ENCODE measurements at regions not wholly inside any gene's neighbourhood (a gene's known extent, or its start where the extent isn't known, plus 50 kb on each side); places are given as distances from the start of the nearest gene placed in this dataset.

GRCh38 chr4:20625426-20625825, 74.8 kb upstream of the PACRGL start:
- DNase-seq (ENCODE audit: low read depth in 4 of 4, low spot score in 3 of 4): no peak

GRCh38 chr4:20626326-20627005, 73.8 kb upstream of the PACRGL start:
- DNase-seq (ENCODE audit: low read depth in 4 of 4, low spot score in 3 of 4): no peak

- no peak for DNase-seq (ENCODE audit: low read depth in 4 of 4, low spot score in 3 of 4)
These were observed 72.4 kb upstream of the PACRGL start for GRCh38 chr4:20627866-20628265.

- no peak for DNase-seq (ENCODE audit: low read depth in 4 of 4, low spot score in 3 of 4)
These were observed 70.8 kb upstream of the PACRGL start for GRCh38 chr4:20629186-20630106.

- no peak for DNase-seq (ENCODE audit: low read depth in 4 of 4, low spot score in 3 of 4)
These were observed 61.4 kb upstream of the PACRGL start for GRCh38 chr4:20638825-20639224.

- DNase-seq (ENCODE audit: low read depth in 4 of 4, low spot score in 3 of 4): no peak
These were observed 60.9 kb upstream of the PACRGL start for GRCh38 chr4:20639346-20639745.

GRCh38 chr4:20640989-20641388, 59.3 kb upstream of the PACRGL start:
- no peak for DNase-seq (ENCODE audit: low read depth in 4 of 4, low spot score in 3 of 4)

GRCh38 chr4:20641976-20642375, 58.3 kb upstream of the PACRGL start:
- no peak for DNase-seq (ENCODE audit: low read depth in 4 of 4, low spot score in 3 of 4)

- no peak for DNase-seq (ENCODE audit: low read depth in 4 of 4, low spot score in 3 of 4)
These were observed 56.6 kb upstream of the PACRGL start for GRCh38 chr4:20643631-20644030.

- no peak for DNase-seq (ENCODE audit: low read depth in 4 of 4, low spot score in 3 of 4)
These were observed 55.0 kb upstream of the PACRGL start for GRCh38 chr4:20645236-20645635.

- DNase-seq (ENCODE audit: low read depth in 4 of 4, low spot score in 3 of 4): no peak
These were observed 54.0 kb upstream of the PACRGL start for GRCh38 chr4:20646287-20646686.

All from right renal pelvis (tissue), 4 donors.